ENCODE measurements at regions not wholly inside any gene's neighbourhood (a gene's known extent, or its start where the extent isn't known, plus 50 kb on each side); places are given as distances from the start of the nearest gene placed in this dataset.
"Not testable (repeated sequence)": the region's sequence is repeated elsewhere in the genome, so short reads cannot be mapped to it uniquely, and the experiment has no call there.

GRCh38 chr16:65815707-65816106 lies 550.8 kb upstream of the CDH5 start:
- no peaks in the 10 kb centered on the region for H3K36me3 ChIP-seq (ENCODE audit: control insufficient read depth, insufficient read depth, low read length)
- H3K9ac ChIP-seq (ENCODE audit: extremely low read depth, low read length, poor library complexity, severe bottlenecking) = no peak overlapping the region
- H3K27me3 ChIP-seq (ENCODE audit: control insufficient read depth, insufficient read depth, low read length, poor library complexity, severe bottlenecking) = no peaks in the 10 kb centered on the region
- no peaks in the 10 kb centered on the region for H3K9me3 Mint-ChIP-seq
- H3K27ac Mint-ChIP-seq = no peak overlapping the region
- WGBS, 2 experiments (ENCODE audit: insufficient coverage in 1 of 2, insufficient read length in 1 of 2) = 78 to 83% methylated on average over 1 of the region's 1 CpG
- no peak for DNase-seq
- H3K27ac ChIP-seq (ENCODE audit: low read depth, low read length) = no peak overlapping the region
- no peak overlapping the region for H3K4me3 Mint-ChIP-seq
- H3K27me3 Mint-ChIP-seq (ENCODE audit: insufficient read depth) = no peaks in the 10 kb centered on the region
- no peaks in the 10 kb centered on the region for H3K9me3 ChIP-seq (ENCODE audit: control insufficient read depth, low read length)
- H3K4me1 ChIP-seq (ENCODE audit: control insufficient read depth, insufficient read depth, low read length) = no peaks in the 10 kb centered on the region
- no peaks in the 10 kb centered on the region for H3K36me3 Mint-ChIP-seq (ENCODE audit: low read depth)
- peaks cover 5% of the 10 kb centered on the region for H3K4me1 Mint-ChIP-seq
- H3K4me3 ChIP-seq (ENCODE audit: low read length) = no peak overlapping the region
- TF ChIP-seq CTCF (conservative IDR thresholded peaks at IDR 0.05) = no peak

GRCh38 chr16:65813879-65814278 lies 552.6 kb upstream of the CDH5 start:
- peaks cover 15% of the 10 kb centered on the region for H3K4me1 Mint-ChIP-seq
- H3K27ac Mint-ChIP-seq; H3K36me3 ChIP-seq (ENCODE audit: control insufficient read depth, insufficient read depth, low read length); H3K27me3 Mint-ChIP-seq (ENCODE audit: insufficient read depth); H3K36me3 Mint-ChIP-seq (ENCODE audit: low read depth); DNase-seq; H3K9me3 Mint-ChIP-seq; H3K4me1 ChIP-seq (ENCODE audit: control insufficient read depth, insufficient read depth, low read length); H3K27ac ChIP-seq (ENCODE audit: low read depth, low read length); H3K9me3 ChIP-seq (ENCODE audit: control insufficient read depth, low read length); H3K4me3 Mint-ChIP-seq; H3K4me3 ChIP-seq (ENCODE audit: low read length); H3K27me3 ChIP-seq (ENCODE audit: control insufficient read depth, insufficient read depth, low read length, poor library complexity, severe bottlenecking); H3K9ac ChIP-seq (ENCODE audit: extremely low read depth, low read length, poor library complexity, severe bottlenecking): not testable (repeated sequence)
- WGBS, 2 experiments (ENCODE audit: insufficient coverage in 1 of 2, insufficient read length in 1 of 2) = 88 to 95% methylated on average over 3 to 7 of the region's 7 CpGs

- Histone ChIP-seq H3K36me3 (ENCODE audit: control insufficient read depth, insufficient read depth, low read length) (no peaks in the 10 kb centered on the region), H3K4me3 (ENCODE audit: low read length) (no peak overlapping the region), H3K4me1 (ENCODE audit: control insufficient read depth, insufficient read depth, low read length) (no peaks in the 10 kb centered on the region), H3K9ac (ENCODE audit: extremely low read depth, low read length, poor library complexity, severe bottlenecking) (no peak overlapping the region), H3K27me3 (ENCODE audit: control insufficient read depth, insufficient read depth, low read length, poor library complexity, severe bottlenecking) (no peaks in the 10 kb centered on the region), H3K27ac (ENCODE audit: low read depth, low read length) (no peak overlapping the region), H3K9me3 (ENCODE audit: control insufficient read depth, low read length) (no peaks in the 10 kb centered on the region)
- Mint-ChIP-seq H3K4me1 (peaks cover 10% of the 10 kb centered on the region), H3K27ac (no peak overlapping the region), H3K4me3 (no peak overlapping the region), H3K27me3 (ENCODE audit: insufficient read depth) (no peaks in the 10 kb centered on the region), H3K9me3 (no peaks in the 10 kb centered on the region), H3K36me3 (ENCODE audit: low read depth) (no peaks in the 10 kb centered on the region)
- 89 to 92% methylated on average over 6 to 8 of the region's 8 CpGs for WGBS, 2 experiments (ENCODE audit: insufficient coverage in 1 of 2, insufficient read length in 1 of 2)
- TF ChIP-seq CTCF (conservative IDR thresholded peaks at IDR 0.05) = no peak
- no peak for DNase-seq
These were observed 556.9 kb upstream of the CDH5 start for GRCh38 chr16:65809627-65810026.

DNA sequence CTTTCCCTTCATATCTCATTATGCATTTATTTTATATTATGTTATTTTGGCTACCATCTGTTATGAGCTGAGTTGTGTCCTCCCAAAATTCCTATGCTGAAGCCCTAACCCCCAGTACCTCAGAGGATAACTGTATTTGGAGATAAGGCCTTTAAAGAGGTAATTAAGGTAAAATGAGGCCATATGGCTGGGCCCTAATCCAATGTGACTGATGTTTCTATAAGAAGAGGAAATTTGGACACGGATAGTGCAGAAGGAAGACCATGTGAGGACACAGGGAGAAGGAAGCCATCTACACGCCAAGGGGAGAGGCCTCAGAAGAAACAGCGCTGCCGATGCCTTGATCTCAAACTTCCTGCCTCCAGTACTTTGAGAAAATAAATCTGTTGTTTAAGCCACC lies 557.7 kb upstream of the CDH5 start:
- 93 to 100% methylated on average over 4 of the region's 4 CpGs for WGBS, 2 experiments (ENCODE audit: insufficient coverage in 1 of 2, insufficient read length in 1 of 2)
- no peaks in the 10 kb centered on the region for H3K36me3 ChIP-seq (ENCODE audit: control insufficient read depth, insufficient read depth, low read length)
- H3K4me3 ChIP-seq (ENCODE audit: low read length) = no peak overlapping the region
- no peak overlapping the region for H3K27ac ChIP-seq (ENCODE audit: low read depth, low read length)
- no peaks in the 10 kb centered on the region for H3K9me3 Mint-ChIP-seq
- no peaks in the 10 kb centered on the region for H3K9me3 ChIP-seq (ENCODE audit: control insufficient read depth, low read length)
- H3K27me3 Mint-ChIP-seq (ENCODE audit: insufficient read depth) = no peaks in the 10 kb centered on the region
- no peak for DNase-seq
- no peaks in the 10 kb centered on the region for H3K27me3 ChIP-seq (ENCODE audit: control insufficient read depth, insufficient read depth, low read length, poor library complexity, severe bottlenecking)
- no peaks in the 10 kb centered on the region for H3K4me1 ChIP-seq (ENCODE audit: control insufficient read depth, insufficient read depth, low read length)
- H3K27ac Mint-ChIP-seq = no peak overlapping the region
- TF ChIP-seq CTCF (conservative IDR thresholded peaks at IDR 0.05) = no peak
- no peak overlapping the region for H3K4me3 Mint-ChIP-seq
- no peaks in the 10 kb centered on the region for H3K36me3 Mint-ChIP-seq (ENCODE audit: low read depth)
- H3K9ac ChIP-seq (ENCODE audit: extremely low read depth, low read length, poor library complexity, severe bottlenecking) = no peak overlapping the region
- peaks cover 10% of the 10 kb centered on the region for H3K4me1 Mint-ChIP-seq

Measured in endodermal cell (in vitro differentiated cells).